HEK293T (cell line): ENCODE measurements at regions not wholly inside any gene's neighbourhood (a gene's known extent, or its start where the extent isn't known, plus 50 kb on each side); places are given as distances from the start of the nearest gene placed in this dataset.

Experiments
- FOXA1 ChIP-seq: fragments of 450-650 bp; IDR thresholded peaks from 2 replicates; pipeline ENCODE4 v1.6.1; 2016; ENCODE audit warnings: mild to moderate bottlenecking
- FOXM1 ChIP-seq: fragments of 450-650 bp; IDR thresholded peaks from 2 replicates; pipeline ENCODE4 v1.6.1; 2017; ENCODE audit warnings: mild to moderate bottlenecking, borderline replicate concordance
- HDGF ChIP-seq: fragments of 450-650 bp; IDR thresholded peaks from 2 replicates; pipeline ENCODE4 v1.6.1; 2017; ENCODE audit warnings: antibody characterized with exemption, borderline replicate concordance
- TARDBP ChIP-seq: fragments of 450-650 bp; IDR thresholded peaks from 2 replicates; pipeline ENCODE4 v1.6.1; 2016

GRCh38 chr2:7988440-7988839, 693.4 kb upstream of the ID2 start:
- TF ChIP-seq FOXM1 (no peak), HDGF (no peak), FOXA1 (no peak), TARDBP (no peak)
